ENCODE measurements at regions not wholly inside any gene's neighbourhood (a gene's known extent, or its start where the extent isn't known, plus 50 kb on each side); places are given as distances from the start of the nearest gene placed in this dataset.

DNA sequence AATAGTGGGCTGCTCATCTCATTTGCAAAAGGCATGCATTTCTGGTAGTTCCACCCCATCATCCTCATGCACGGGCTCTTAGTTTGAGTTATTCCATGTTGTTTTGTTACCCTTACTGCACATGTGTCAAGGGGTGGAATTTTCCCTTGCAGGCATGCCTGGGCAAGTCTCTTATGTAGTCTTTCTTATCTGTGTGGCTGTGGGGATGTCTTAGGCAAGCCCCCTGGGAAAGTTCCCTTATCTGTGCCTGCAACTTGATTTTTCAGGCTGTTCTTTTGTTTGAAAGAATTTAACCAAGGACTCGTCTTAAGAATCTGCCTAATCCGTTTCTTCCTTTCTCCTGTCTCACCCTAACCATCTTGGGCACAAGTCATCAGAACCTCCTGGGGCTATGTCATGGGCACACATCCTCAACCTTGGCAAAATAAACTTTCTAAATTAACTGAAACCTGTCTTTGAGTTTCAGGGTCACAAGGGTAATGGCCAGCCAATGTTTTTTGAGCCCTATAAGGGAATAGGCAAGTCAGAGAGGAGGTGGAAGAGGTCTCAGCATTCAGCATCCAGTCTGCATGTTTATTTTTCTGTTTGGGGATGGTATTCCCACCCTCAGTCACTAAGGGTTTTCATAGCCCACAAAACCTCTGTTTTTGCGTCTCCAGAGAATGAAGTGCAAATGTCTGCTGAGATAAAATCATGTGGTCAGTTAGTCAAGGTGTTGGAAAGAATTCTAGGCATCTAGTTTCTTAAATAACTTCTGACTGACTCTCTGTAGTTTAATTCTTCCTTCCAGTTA, 579.7 kb downstream of the PLA2G4A start:
- TF ChIP-seq, protein P1, sequence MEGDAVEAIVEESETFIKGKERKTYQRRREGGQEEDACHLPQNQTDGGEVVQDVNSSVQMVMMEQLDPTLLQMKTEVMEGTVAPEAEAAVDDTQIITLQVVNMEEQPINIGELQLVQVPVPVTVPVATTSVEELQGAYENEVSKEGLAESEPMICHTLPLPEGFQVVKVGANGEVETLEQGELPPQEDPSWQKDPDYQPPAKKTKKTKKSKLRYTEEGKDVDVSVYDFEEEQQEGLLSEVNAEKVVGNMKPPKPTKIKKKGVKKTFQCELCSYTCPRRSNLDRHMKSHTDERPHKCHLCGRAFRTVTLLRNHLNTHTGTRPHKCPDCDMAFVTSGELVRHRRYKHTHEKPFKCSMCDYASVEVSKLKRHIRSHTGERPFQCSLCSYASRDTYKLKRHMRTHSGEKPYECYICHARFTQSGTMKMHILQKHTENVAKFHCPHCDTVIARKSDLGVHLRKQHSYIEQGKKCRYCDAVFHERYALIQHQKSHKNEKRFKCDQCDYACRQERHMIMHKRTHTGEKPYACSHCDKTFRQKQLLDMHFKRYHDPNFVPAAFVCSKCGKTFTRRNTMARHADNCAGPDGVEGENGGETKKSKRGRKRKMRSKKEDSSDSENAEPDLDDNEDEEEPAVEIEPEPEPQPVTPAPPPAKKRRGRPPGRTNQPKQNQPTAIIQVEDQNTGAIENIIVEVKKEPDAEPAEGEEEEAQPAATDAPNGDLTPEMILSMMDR (IDR thresholded peaks at IDR 0.05; ENCODE audit: low read length) = no peak
- TF ChIP-seq EZH2 (IDR thresholded peaks at IDR 0.05; ENCODE audit: borderline replicate concordance, low read length) = no peak
